CD14-positive monocyte (primary cell): ENCODE measurements at regions not wholly inside any gene's neighbourhood (a gene's known extent, or its start where the extent isn't known, plus 50 kb on each side); places are given as distances from the start of the nearest gene placed in this dataset.

Experiments used
- DNase-seq, 3 donors: peaks; one replicate each; pipeline ENCODE4 v3.0.0-alpha.2; 2011 to 2022
- H2AFZ ChIP-seq: 2 replicates; pipeline ENCODE4 v1.6.0; 2012; ENCODE audit warnings: mild to moderate bottlenecking, low read depth, low read length, inconsistent platforms; ENCODE audit not compliant: insufficient read depth, poor library complexity, severe bottlenecking
- H3K27ac ChIP-seq, 2 donors: 1 replicate in 1 of 2; 2 replicates in 1 of 2; pipeline ENCODE4 v1.5.1; 2012 to 2013; ENCODE audit warnings: low read length in 2 of 2, control low read depth in 1 of 2, inconsistent platforms in 1 of 2, low read depth in 1 of 2, mild to moderate bottlenecking in 1 of 2
- H3K27me3 ChIP-seq, 2 donors: one replicate each; pipeline versions ENCODE4 v1.6.0 to v1.6.1; 2011 to 2013; ENCODE audit warnings: low read length in 2 of 2; ENCODE audit not compliant: control insufficient read depth in 2 of 2, insufficient read depth in 2 of 2
- H3K36me3 ChIP-seq, 2 donors: replicated peaks in 1 of 2; 1 replicate in 1 of 2; 2 replicates in 1 of 2; pipeline versions ENCODE4 v1.5.1 to v1.6.1; 2012 to 2013; ENCODE audit warnings: low read length in 2 of 2, control low read depth in 1 of 2, inconsistent platforms in 1 of 2, mild to moderate bottlenecking in 1 of 2; ENCODE audit not compliant: insufficient read depth in 2 of 2, control insufficient read depth in 1 of 2
- H3K4me1 ChIP-seq, 2 donors: 1 replicate in 1 of 2; 2 replicates in 1 of 2; pipeline versions ENCODE4 v1.5.1 to v1.6.1; 2012 to 2013; ENCODE audit warnings: low read length in 2 of 2, control low read depth in 1 of 2, inconsistent platforms in 1 of 2, mild to moderate bottlenecking in 1 of 2, moderate library complexity in 1 of 2; ENCODE audit not compliant: insufficient read depth in 2 of 2, control insufficient read depth in 1 of 2
- H3K4me2 ChIP-seq: replicated peaks from 2 replicates; pipeline ENCODE3; 2012; ENCODE audit warnings: low read length, moderate library complexity, mild to moderate bottlenecking; ENCODE audit not compliant: poor library complexity, severe bottlenecking; ENCODE audit errors: extremely low read depth
- H3K4me3 ChIP-seq, 3 experiments: fragments of 200-600 bp in 1 of 3; sonication (generic) in 1 of 3; replicated peaks in 1 of 3; 1 replicate in 2 of 3; 2 replicates in 1 of 3; pipeline ENCODE4 v1.5.1; 2011 to 2013; ENCODE audit warnings: low read length in 3 of 3, mild to moderate bottlenecking in 3 of 3, control low read depth in 2 of 3, low read depth in 2 of 3, inconsistent platforms in 1 of 3, moderate library complexity in 1 of 3
- H3K79me2 ChIP-seq: 2 replicates; pipeline ENCODE4 v1.6.0; 2012; ENCODE audit warnings: mild to moderate bottlenecking, control low read depth, inconsistent platforms, low read length, moderate library complexity; ENCODE audit not compliant: insufficient read depth
- H3K9ac ChIP-seq: 2 replicates; pipeline ENCODE4 v1.6.0; 2017; ENCODE audit warnings: low read length, mild to moderate bottlenecking; ENCODE audit not compliant: insufficient read depth, poor library complexity, severe bottlenecking
- H3K9me3 ChIP-seq, 2 donors: replicated peaks in 1 of 2; 1 replicate in 1 of 2; 2 replicates in 1 of 2; pipeline versions ENCODE4 v1.5.1 to v1.6.1; 2012 to 2013; ENCODE audit warnings: low read length in 2 of 2, control low read depth in 1 of 2; ENCODE audit not compliant: control insufficient read depth in 1 of 2, insufficient read depth in 1 of 2
- H4K20me1 ChIP-seq: 2 replicates; pipeline ENCODE4 v1.6.0; 2012; ENCODE audit warnings: mild to moderate bottlenecking, low read length, control low read depth, moderate library complexity; ENCODE audit not compliant: insufficient read depth
- H3K27ac Mint-ChIP-seq, 7 donors: one replicate each; pipeline ENCODE4 v1.8.0; 2020; ENCODE audit warnings: mild to moderate bottlenecking in 7 of 7, mixed read lengths in 7 of 7, moderate library complexity in 6 of 7, inconsistent platforms in 2 of 7
- H3K27me3 Mint-ChIP-seq, 3 donors: one replicate each; pipeline ENCODE4 v1.8.0; 2021 to 2022; ENCODE audit warnings: low read depth in 3 of 3, mild to moderate bottlenecking in 3 of 3, mixed read lengths in 3 of 3, moderate library complexity in 3 of 3, inconsistent platforms in 1 of 3
- H3K36me3 Mint-ChIP-seq, 2 donors: one replicate each; pipeline ENCODE4 v1.8.0; 2020; ENCODE audit warnings: mixed read lengths in 2 of 2, inconsistent platforms in 1 of 2, mild to moderate bottlenecking in 1 of 2
- H3K4me1 Mint-ChIP-seq: one replicate; pipeline ENCODE4 v1.8.0; 2020; ENCODE audit warnings: mild to moderate bottlenecking, mixed read lengths
- H3K4me3 Mint-ChIP-seq, 2 donors: one replicate each; pipeline ENCODE4 v1.8.0; 2020; ENCODE audit warnings: mild to moderate bottlenecking in 2 of 2, mixed read lengths in 2 of 2, moderate library complexity in 1 of 2
- H3K9me3 Mint-ChIP-seq, 7 donors: one replicate each; pipeline ENCODE4 v1.8.0; 2020 to 2022; ENCODE audit warnings: mixed read lengths in 7 of 7, mild to moderate bottlenecking in 6 of 7, moderate library complexity in 6 of 7, inconsistent platforms in 2 of 7
- CTCF ChIP-seq: fragments of 200-600 bp; IDR thresholded peaks from one replicate; pipeline ENCODE4 v1.8.0; 2022; ENCODE audit warnings: antibody characterized with exemption, mild to moderate bottlenecking
- WGBS: methylation state at CpG from one replicate; pipeline ENCODE4 v1.1.5; 2013; ENCODE audit warnings: missing lambda C conversion rate; ENCODE audit not compliant: insufficient coverage; 5-methylcytosine and 5-hydroxymethylcytosine counted together
- intact Hi-C, 2 donors: fragments of 100-400 bp; cut with micrococcal nuclease; formaldehyde crosslinking; loops; one replicate each; pipeline versions ENCODE4 v1.15.0 to v1.15.1; 2023

GRCh38 chrX:149230689-149231088 is 274.4 kb downstream of the IDS start:
- Histone ChIP-seq H4K20me1 (no peaks in the 10 kb centered on the region), H3K9me3 (peaks cover 7 to 8% of the 10 kb centered on the region in 2 donors), H3K36me3 (no peaks in the 10 kb centered on the region), H3K27me3 (no peaks in the 10 kb centered on the region), H3K4me2 (no peak overlapping the region), H3K79me2 (no peaks in the 10 kb centered on the region), H3K4me1 (no peaks in the 10 kb centered on the region), H3K27ac (no peak overlapping the region), H3K9ac (no peak overlapping the region), H3K4me3 (no peak overlapping the region), H2AFZ (no peak overlapping the region)
- TF ChIP-seq CTCF: no peak
- Mint-ChIP-seq H3K4me1 (no peaks in the 10 kb centered on the region), H3K36me3 (no peaks in the 10 kb centered on the region), H3K4me3 (no peak overlapping the region), H3K27me3 (peaks cover 0 to 5% (median 1%) of the 10 kb centered on the region in 3 donors), H3K27ac (no peak overlapping the region), H3K9me3 (peaks cover 4 to 19% (median 12%) of the 10 kb centered on the region in 7 donors)
- WGBS: 81% methylated on average over 2 of the region's 2 CpGs
- DNase-seq: no peak
- intact Hi-C loops: no loop called here

- H3K9me3 Mint-ChIP-seq: peaks cover 3 to 12% (median 5%) of the 10 kb centered on the region in 7 donors
- H3K36me3 Mint-ChIP-seq: no peaks in the 10 kb centered on the region
- no peak for DNase-seq
- no peaks in the 10 kb centered on the region for H3K4me1 ChIP-seq
- H3K4me2 ChIP-seq: no peak overlapping the region
- no peak overlapping the region for H3K27ac Mint-ChIP-seq
- no peaks in the 10 kb centered on the region for H3K27me3 ChIP-seq
- no peak overlapping the region for H2AFZ ChIP-seq
- no peaks in the 10 kb centered on the region for H3K4me1 Mint-ChIP-seq
- no peak for TF ChIP-seq CTCF
- no peaks in the 10 kb centered on the region for H3K36me3 ChIP-seq
- no peak overlapping the region for H3K27ac ChIP-seq
- H3K27me3 Mint-ChIP-seq: peaks cover 0 to 1% (median 0%) of the 10 kb centered on the region in 3 donors
- no peak overlapping the region for H3K4me3 Mint-ChIP-seq
- H3K9me3 ChIP-seq: no peaks in the 10 kb centered on the region
- no peak overlapping the region for H3K9ac ChIP-seq
- H3K4me3 ChIP-seq: no peak overlapping the region
- intact Hi-C loops: no loop called here
- WGBS: no CpG with 5 or more reads among the region's 2 CpGs
- no peaks in the 10 kb centered on the region for H4K20me1 ChIP-seq
- H3K79me2 ChIP-seq: no peaks in the 10 kb centered on the region
These were observed 281.3 kb downstream of the IDS start for GRCh38 chrX:149223854-149224253.
